Astrocyte (in vitro differentiated cells and primary cell): ENCODE measurements at regions not wholly inside any gene's neighbourhood (a gene's known extent, or its start where the extent isn't known, plus 50 kb on each side); places are given as distances from the start of the nearest gene placed in this dataset.

Experiments
- CTCF ChIP-seq: IDR thresholded peaks from 2 replicates; pipeline ENCODE4 v1.5.1; 2011; ENCODE audit warnings: low read depth, mild to moderate bottlenecking, inconsistent platforms, low read length, moderate library complexity; ENCODE audit not compliant: insufficient read depth
- EZH2 ChIP-seq: IDR thresholded peaks from 2 replicates; pipeline ENCODE4 v1.6.1; 2012; ENCODE audit warnings: mild to moderate bottlenecking, low read length, inconsistent platforms; ENCODE audit not compliant: insufficient read depth

DNA sequence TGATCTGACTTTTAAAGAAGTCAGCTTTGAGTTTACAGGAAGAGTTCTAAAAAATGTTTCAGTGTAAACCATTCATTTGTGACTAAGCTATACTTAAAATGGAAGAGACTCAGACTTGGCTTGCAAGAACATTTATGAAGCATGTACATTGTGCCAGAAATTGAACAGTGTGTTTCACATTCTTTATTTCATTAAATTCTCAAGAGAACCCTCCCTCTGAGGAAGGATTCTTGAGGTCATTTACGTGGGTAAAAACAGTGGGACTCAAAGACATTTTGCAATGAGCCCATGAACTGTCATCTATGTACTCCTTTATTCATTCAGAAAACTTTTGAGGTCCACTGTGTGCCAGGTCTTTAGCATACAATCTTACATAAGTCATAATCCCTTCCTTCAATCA lies 143.6 kb upstream of the ZNF521 start:
- TF ChIP-seq CTCF (no peak), EZH2 (no peak)
